ENCODE measurements at regions not wholly inside any gene's neighbourhood (a gene's known extent, or its start where the extent isn't known, plus 50 kb on each side); places are given as distances from the start of the nearest gene placed in this dataset.

DNA sequence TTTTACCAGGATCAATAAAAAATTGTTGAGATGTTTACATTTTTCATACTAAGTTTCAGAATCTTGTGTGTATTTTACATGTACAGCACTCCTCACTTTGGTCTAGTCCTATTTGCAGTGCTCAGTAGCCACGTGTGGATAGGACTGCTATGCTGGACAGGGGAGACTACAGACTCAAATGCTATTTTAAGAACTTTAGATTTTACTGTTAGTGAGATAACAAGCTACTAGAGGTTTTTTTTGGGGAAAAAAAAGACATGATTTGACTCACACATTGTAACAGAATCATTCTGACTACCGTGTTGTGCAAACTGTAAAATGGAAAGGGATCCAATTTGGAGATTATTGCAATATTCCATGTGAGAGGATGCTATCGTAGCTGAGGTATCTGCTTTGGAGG lies 418.9 kb upstream of the PRMT6 start:
- no peak for DNase-seq

GRCh38 chr1:106646261-106646784 lies 410.2 kb upstream of the PRMT6 start:
- DNase-seq = no peak

- DNase-seq = no peak
These were observed 409.7 kb upstream of the PRMT6 start for GRCh38 chr1:106646816-106647215.

- DNase-seq = no peak
These were observed 405.3 kb upstream of the PRMT6 start for GRCh38 chr1:106651028-106651762.

- DNase-seq = no peak
These were observed 396.8 kb upstream of the PRMT6 start for GRCh38 chr1:106659490-106660244.

DNA sequence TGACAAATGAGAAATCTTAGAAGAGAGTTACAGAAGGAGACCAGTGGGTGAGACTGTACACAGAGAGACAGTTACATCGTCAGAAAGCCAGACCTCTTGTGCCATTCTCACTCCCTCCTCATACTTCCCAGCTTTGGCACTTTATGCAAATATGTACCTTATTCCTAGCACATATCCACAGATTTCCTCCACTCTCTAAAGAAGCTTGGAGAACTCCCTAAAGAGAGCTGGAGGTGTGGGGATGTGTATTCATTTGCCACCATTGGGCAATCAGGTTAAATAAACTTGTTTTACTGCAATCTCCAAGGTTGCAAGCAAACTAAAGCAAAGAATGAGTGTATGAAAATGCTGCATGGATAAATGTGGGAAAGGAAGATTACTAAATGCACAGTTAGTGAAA lies 380.9 kb upstream of the PRMT6 start:
- DNase-seq = no peak

- no peak for DNase-seq
These were observed 380.5 kb upstream of the PRMT6 start for GRCh38 chr1:106676021-106676420.

DNA sequence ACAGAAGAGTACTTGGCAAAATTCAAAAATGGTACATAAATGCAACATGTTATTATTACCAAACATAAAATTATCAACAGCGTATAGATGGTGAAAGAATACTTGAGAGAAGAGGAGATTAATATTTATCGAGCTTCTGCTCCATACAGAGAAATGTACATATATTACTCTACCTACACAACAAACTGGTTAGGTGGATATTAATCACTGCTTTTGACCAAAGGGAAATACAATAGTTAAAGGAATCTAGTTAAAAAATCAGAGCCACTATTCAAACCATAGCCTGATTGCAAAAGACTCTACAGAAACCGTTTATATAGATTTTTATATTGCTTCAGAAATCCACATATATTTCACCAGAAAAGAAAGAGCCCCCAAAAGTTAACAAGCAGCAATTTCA lies 379.3 kb upstream of the PRMT6 start:
- DNase-seq = no peak

- no peak for DNase-seq
These were observed 378.8 kb upstream of the PRMT6 start for GRCh38 chr1:106677721-106678120.

- no peak for DNase-seq
These were observed 378.0 kb upstream of the PRMT6 start for GRCh38 chr1:106678279-106679050.

- DNase-seq = no peak
These were observed 376.3 kb upstream of the PRMT6 start for GRCh38 chr1:106680216-106680615.

DNA sequence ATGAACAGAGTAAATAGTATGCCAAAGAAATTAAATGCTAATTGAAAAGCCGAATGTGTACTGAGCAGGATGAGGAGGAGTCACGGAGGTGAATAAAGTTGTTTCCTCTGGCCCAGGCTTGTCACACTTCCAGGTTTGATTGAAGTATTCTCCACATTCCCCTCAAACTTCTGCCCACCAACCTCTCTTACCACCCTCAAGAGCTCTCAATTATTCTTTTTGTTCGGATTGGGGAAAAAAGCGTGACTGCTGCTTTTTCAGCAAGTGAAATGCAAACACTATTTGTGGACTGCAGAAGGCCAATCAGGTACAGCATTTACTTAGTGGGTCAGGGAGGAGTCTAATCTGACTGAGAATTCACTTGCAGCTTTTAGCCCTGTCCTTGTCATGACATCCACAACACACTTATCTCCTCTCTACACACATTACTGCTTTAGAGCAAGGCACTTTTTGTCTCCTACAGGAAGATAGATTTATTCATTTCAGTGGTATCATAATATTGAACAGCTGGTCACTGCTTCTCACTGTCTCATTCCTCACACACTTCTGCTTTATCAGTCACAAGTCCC lies 375.6 kb upstream of the PRMT6 start:
- DNase-seq = peak; percentile 23

- no peak for DNase-seq
These were observed 374.4 kb upstream of the PRMT6 start for GRCh38 chr1:106681939-106682522.

DNA sequence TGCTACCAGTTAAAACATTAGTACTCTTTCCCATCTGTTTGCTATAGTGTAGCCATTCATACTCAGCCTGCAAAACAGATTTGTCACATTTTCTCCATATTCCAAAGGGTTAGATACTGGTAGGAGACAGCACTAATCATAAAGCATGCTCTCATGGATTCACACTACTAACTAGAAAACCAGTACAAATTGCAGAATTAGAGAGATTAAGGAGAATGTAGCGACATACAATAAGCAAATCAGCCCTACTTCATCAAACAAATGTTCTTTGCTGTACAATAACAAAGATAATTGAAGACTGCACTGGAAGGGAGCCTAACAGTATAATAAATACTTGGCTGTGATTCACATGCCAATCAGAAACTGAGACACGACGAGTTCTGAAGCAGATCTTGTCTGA lies 368.0 kb upstream of the PRMT6 start:
- DNase-seq = no peak

- DNase-seq = no peak
These were observed 357.8 kb upstream of the PRMT6 start for GRCh38 chr1:106698660-106699059.

DNA sequence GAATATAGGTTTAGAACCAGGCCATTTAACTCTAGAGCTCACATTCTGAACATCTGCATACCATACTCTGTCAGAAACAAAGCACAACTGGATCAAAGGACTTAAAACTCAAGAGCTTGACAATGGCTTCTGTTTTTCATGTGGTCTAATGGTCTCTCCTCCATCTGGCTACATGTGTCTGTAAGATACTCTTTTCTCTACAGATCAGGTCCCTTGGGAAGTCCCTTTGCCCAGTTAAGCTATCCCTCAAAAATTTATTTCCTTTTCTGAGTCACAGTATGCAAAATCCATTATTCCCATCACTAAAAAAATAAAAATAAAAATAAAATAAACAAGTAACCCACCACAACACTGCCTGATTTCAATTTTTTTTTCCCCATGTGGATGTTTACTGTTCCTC lies 357.0 kb upstream of the PRMT6 start:
- no peak for DNase-seq

DNA sequence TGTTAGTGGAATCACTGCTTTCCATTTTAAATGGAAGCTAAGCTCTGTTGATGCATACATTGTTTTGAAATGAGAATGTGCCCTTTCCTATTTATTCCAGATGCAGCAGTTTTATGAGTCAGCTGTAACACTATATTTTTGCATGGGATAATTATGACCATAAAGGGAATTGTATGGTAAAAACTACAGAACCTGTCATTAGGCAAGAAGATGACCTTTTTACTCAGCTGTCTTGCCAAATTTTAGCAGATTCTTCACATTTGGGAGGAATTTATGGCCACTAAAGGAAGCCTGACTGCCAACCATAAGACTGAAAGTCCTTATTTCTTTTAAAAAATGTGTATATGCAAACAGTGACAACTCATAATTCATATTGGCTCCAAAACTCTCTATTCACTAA lies 356.3 kb upstream of the PRMT6 start:
- no peak for DNase-seq

DNA sequence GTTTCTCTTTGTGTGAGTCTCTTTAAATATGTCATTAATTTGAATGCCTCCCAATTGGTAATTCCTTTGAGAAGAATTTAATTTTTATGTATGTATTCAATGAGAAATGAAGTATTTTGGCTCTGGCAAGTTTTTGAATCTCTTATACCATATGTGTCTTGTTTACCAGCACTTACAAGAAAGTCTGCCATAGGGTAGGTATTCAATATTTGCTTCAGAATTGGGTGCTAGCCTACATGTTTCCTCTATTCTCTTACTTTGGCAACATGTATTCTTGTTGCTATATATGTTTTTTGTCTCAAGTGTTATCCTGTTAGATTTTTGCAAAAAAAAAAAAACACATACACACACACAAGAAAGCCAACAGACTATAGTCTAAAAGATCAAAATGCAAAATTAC lies 350.5 kb upstream of the PRMT6 start:
- DNase-seq = no peak

DNA sequence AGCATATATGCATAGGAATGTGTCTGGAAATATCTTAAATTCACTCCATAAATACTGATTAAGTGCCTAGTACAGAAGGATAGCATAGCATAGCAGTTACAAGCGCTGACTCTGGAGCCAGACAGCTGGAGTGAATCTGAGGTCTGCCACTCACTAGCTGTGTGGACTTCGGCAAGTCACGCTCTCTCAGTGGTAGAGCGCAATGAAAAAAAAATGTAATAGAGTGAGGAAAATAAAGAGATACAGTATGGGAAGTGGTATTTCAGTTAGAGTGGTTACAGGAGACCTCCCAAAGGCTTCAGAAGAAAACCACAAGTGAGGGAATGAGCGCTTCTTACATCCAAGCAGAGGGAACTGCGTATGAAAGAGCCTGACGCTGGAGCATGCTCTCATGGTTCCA lies 338.9 kb upstream of the PRMT6 start:
- no peak for DNase-seq

DNA sequence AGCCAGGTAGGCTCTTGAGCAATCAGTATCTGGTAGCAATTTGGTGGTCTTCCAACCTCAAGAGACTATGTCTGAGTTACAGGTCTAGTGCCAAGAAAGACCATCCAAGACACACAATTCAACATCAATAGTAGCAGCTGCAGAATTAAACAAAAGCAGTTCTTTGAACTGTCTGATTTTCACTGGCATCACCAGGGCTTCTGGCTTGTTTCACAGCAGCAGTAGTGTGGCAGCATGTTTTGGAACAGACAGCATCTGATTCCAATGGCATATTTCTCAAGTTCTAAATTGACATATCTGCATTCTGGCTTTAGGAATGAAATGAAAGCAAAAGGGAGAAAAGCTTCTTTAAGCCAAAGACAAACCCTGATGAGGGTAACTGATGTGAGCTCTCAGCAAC lies 334.7 kb upstream of the PRMT6 start:
- no peak for DNase-seq

- no peak for DNase-seq
These were observed 334.0 kb upstream of the PRMT6 start for GRCh38 chr1:106722466-106722865.

DNA sequence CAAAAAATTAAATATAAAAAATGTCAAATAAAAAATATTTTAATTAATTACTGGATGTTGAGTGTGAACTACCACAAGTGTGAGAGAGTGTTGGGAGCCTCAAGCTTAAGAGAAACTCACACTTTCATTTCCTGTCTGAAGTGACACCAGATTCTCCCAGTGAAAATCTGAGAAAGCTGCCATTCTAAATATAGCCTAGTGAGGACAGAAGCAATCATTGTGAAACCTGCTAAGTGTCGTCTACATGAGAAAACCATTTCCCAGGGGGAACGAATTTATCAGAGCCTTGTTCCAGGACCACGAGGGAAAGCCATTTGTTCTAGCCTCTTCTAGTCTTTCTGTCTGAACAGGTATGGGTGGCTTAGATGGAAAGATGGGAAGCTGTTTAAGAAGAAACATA lies 329.3 kb upstream of the PRMT6 start:
- DNase-seq = no peak
